Activated CD4-positive, alpha-beta T cell treated with anti-CD3 and anti-CD28 coated beads, Interleukin-2, amount 10 ng/mL, durations not matched to agents 7 days and 5 days (primary cell): ENCODE measurements at regions not wholly inside any gene's neighbourhood (a gene's known extent, or its start where the extent isn't known, plus 50 kb on each side); places are given as distances from the start of the nearest gene placed in this dataset.

Experiments
- CTCF ChIA-PET: fragments of 350-600 bp; sonication (Branson Sonifier 250); formaldehyde crosslinking; loops from one replicate; lab custom pipeline; 2021; ENCODE audit warnings: antibody characterized with exemption; lab: Charles Lee
- POLR2A ChIA-PET: fragments of 350-600 bp; sonication (Branson Sonifier 250); formaldehyde crosslinking; loops from one replicate; lab custom pipeline; 2021; ENCODE audit warnings: antibody characterized with exemption; lab: Charles Lee
- DNase-seq: peaks from one replicate; pipeline ENCODE4 v3.0.0-alpha.2; 2020
- H3K27ac Mint-ChIP-seq: one replicate; pipeline ENCODE4 v1.8.0; 2021; ENCODE audit warnings: mild to moderate bottlenecking, moderate library complexity, mixed read lengths
- H3K27me3 Mint-ChIP-seq: one replicate; pipeline ENCODE4 v1.8.0; 2021; ENCODE audit warnings: mixed read lengths
- H3K36me3 Mint-ChIP-seq: one replicate; pipeline ENCODE4 v1.8.0; 2021; ENCODE audit warnings: low read depth, mixed read lengths
- H3K4me1 Mint-ChIP-seq: one replicate; pipeline ENCODE4 v1.8.0; 2021; ENCODE audit warnings: mixed read lengths
- H3K4me3 Mint-ChIP-seq: one replicate; pipeline ENCODE4 v1.8.0; 2021; ENCODE audit warnings: mild to moderate bottlenecking, moderate library complexity, mixed read lengths
- H3K9me3 Mint-ChIP-seq: one replicate; pipeline ENCODE4 v1.8.0; 2021; ENCODE audit warnings: mixed read lengths

DNA sequence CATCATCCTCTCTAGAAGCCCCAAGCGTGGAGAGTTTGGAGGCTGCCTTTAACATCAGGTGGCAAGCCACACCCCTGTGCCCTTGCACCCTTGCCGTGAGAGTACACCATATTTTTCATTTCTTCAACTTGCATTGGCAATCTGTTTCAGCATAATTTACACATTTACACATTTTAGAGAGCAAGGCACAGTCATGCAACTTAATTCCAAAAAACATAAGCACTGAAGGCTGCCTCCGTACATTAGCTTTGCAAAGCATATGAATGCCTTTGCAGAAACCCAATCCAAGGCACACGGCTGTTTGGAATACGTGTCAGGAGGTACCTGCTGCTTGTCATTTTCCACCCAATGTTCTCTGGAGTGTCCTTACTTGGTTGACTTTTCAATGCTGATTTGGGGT is 833.1 kb downstream of the VRK1 start:
- Mint-ChIP-seq H3K4me1 (peaks cover 20% of the 10 kb centered on the region), H3K4me3 (no peak overlapping the region), H3K9me3 (no peaks in the 10 kb centered on the region), H3K27ac (no peak overlapping the region), H3K36me3 (no peaks in the 10 kb centered on the region), H3K27me3 (peaks cover 7% of the 10 kb centered on the region)
- POLR2A ChIA-PET, result no interaction called here
- CTCF ChIA-PET, result interaction anchor here (0.8 kb wide), 1 partner anchor 12 kb away, joined by 4 read pairs; no protein-coding TSS in a partner anchor
- DNase-seq, result no peak

DNA sequence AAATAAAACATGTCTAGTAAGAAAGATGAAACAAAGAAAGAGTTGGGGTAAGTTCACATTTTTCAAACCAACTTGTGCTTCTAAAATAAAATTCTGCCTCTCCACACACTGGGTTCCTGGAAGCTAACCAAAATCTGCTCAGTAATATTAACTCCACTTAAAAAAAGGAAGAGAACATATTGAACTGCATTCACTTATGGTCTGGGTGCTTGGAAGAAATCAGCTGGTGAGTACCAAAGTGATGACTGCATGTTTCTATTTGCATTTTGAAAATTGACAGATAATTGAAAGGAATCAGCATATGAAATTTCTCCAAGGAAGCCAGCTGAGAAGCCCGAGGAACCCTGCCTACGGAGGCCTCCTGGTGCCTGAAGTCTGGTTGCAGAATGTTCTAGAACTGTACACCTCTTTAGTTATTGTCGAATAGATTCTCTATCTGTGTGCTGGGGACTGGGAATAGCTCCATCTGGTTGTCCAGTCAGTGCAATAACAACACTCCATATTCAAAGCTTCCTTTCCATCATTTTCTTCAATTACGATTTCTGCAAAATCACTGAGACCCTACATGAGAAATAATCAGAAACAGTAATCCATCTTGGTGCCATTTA is 836.1 kb downstream of the VRK1 start:
- CTCF ChIA-PET, result interaction anchor here (0.5 kb wide), 1 partner anchor 14 kb away, joined by 5 read pairs; no protein-coding TSS in a partner anchor
- peaks cover 42% of the 10 kb centered on the region for H3K4me1 Mint-ChIP-seq

DNA sequence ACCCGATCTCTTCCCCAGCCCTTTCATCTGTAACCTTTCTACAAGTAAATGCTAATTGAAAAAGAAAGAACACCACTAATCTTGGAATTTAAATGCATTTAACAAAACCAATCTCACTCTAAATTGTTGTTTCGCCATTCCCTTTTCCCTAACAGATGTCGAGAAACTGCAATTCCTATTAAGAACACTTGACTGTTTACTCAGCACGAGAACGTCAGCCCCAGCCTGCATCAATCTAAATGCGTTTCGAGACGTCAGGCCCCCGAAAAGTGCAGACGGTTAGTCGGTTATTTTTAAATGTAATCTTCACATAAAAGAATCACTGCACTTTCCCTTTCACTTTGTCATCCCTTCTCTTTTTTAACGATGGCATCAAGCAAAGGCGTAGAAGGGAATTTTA is 837.6 kb downstream of the VRK1 start:
- Mint-ChIP-seq H3K27ac (peak overlapping the region; percentile 92), H3K36me3 (peaks cover 5% of the 10 kb centered on the region), H3K4me3 (peak overlapping the region; percentile 68), H3K4me1 (peaks cover 55% of the 10 kb centered on the region), H3K9me3 (peaks cover 7% of the 10 kb centered on the region), H3K27me3 (peaks cover 7% of the 10 kb centered on the region)
- POLR2A ChIA-PET, result no interaction called here
- CTCF ChIA-PET, result no interaction called here
- peak; percentile 51 for DNase-seq

More for the DNA sequence above, 836.1 kb downstream of the VRK1 start:
- POLR2A ChIA-PET, result no interaction called here
- Mint-ChIP-seq H3K27me3 (peaks cover 7% of the 10 kb centered on the region), H3K4me3 (no peak overlapping the region), H3K36me3 (peaks cover 4% of the 10 kb centered on the region), H3K9me3 (peaks cover 7% of the 10 kb centered on the region), H3K27ac (no peak overlapping the region)
- no peak for DNase-seq

GRCh38 chr14:97638864-97639263 is 841.7 kb downstream of the VRK1 start:
- peak overlapping the region; percentile 37 for H3K27ac Mint-ChIP-seq
- ChIA-PET POLR2A (no interaction called here), CTCF (interaction anchor here (0.7 to 1.2 kb wide), 2 partner anchors 9 to 291 kb away, joined by 3 read pairs; no protein-coding TSS in a partner anchor)
- no peak for DNase-seq
- peaks cover 65% of the 10 kb centered on the region for H3K4me1 Mint-ChIP-seq
- H3K9me3 Mint-ChIP-seq, result peaks cover 13% of the 10 kb centered on the region
- peaks cover 10% of the 10 kb centered on the region for H3K36me3 Mint-ChIP-seq
- no peak overlapping the region for H3K4me3 Mint-ChIP-seq
- H3K27me3 Mint-ChIP-seq, result no peaks in the 10 kb centered on the region

DNA sequence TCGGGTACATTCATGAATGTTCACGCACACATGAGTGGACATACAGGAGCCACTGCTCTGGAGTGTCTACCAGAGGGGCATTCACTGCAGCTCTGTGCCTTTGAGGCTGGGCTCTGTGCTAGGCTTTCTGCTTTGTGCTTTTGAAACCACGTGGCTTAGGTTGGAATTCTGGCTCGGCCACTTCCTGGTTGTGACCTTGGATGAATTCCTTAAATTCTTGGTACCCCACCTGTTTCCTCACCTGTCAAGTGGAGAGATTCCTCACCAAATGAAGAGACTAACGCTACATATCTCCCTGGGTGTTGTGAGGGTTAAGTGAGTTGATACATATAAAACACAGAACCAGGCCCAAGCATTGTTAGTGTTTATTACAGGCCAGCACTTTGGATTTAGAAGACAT is 842.8 kb downstream of the VRK1 start:
- peak overlapping the region; percentile 43 for H3K27ac Mint-ChIP-seq
- H3K9me3 Mint-ChIP-seq, result peaks cover 13% of the 10 kb centered on the region
- ChIA-PET CTCF (no interaction called here), POLR2A (no interaction called here)
- H3K4me3 Mint-ChIP-seq, result no peak overlapping the region
- no peak for DNase-seq
- H3K36me3 Mint-ChIP-seq, result peaks cover 10% of the 10 kb centered on the region
- peaks cover 56% of the 10 kb centered on the region for H3K4me1 Mint-ChIP-seq
- H3K27me3 Mint-ChIP-seq, result no peaks in the 10 kb centered on the region

GRCh38 chr14:97641827-97642226 is 844.6 kb downstream of the VRK1 start:
- Mint-ChIP-seq H3K36me3 (peaks cover 10% of the 10 kb centered on the region), H3K4me3 (no peak overlapping the region), H3K27ac (no peak overlapping the region), H3K4me1 (peaks cover 43% of the 10 kb centered on the region), H3K27me3 (no peaks in the 10 kb centered on the region), H3K9me3 (peaks cover 13% of the 10 kb centered on the region)
- CTCF ChIA-PET, result no interaction called here
- DNase-seq, result no peak
- POLR2A ChIA-PET, result no interaction called here

DNA sequence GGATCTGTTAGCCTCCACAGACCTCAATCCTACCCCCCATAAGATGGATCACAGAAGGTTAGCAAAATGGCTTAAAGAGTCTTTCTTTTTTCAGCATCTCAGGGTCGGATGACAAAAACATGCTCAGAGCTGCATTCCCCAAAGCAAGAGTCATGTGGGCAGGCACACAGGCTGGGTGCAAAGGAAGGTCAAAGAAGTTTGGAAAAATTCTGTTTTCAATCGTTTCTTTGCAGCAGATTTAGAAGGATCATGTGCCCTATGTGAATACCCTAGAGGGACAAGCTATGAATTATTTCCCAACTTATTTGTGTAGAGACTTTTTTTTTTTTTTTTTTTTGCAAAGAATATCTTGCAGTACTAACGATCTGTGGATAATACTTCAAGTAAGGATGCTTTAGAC is 845.4 kb downstream of the VRK1 start:
- ChIA-PET POLR2A (no interaction called here), CTCF (interaction anchor here (0.6 to 0.7 kb wide), 2 partner anchors 13 to 40 kb away, joined by 3 to 4 read pairs; no protein-coding TSS in a partner anchor)
- Mint-ChIP-seq H3K36me3 (peaks cover 10% of the 10 kb centered on the region), H3K4me3 (no peak overlapping the region), H3K27me3 (no peaks in the 10 kb centered on the region), H3K9me3 (peaks cover 13% of the 10 kb centered on the region), H3K27ac (no peak overlapping the region), H3K4me1 (peaks cover 35% of the 10 kb centered on the region)
- no peak for DNase-seq

GRCh38 chr14:97644365-97644764 is 847.2 kb downstream of the VRK1 start:
- ChIA-PET POLR2A (no interaction called here), CTCF (interaction anchor here (1.1 kb wide), 1 partner anchor 11 kb away, joined by 4 read pairs; no protein-coding TSS in a partner anchor)
- Mint-ChIP-seq H3K27ac (no peak overlapping the region), H3K9me3 (peaks cover 6% of the 10 kb centered on the region), H3K4me1 (peaks cover 19% of the 10 kb centered on the region), H3K4me3 (no peak overlapping the region), H3K27me3 (no peaks in the 10 kb centered on the region), H3K36me3 (peaks cover 5% of the 10 kb centered on the region)
- no peak for DNase-seq

DNA sequence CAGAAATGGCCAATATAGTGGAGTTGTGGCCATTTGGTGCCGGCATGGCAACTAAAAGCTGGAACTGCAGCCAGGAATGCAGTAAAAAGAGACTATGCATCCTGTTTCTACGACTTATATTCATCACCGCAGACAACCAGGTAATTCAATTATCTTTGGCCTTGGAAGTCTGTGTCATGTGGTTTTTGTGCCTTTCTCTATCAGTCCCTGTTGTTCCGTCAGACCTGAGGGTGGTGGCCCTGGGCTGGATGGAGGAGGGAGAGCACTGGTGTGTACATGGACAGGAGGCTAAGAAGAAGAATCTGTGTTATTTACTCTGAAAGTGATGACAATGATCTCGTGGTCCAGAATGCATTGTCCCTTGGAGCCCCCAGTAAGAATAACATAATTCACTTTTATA is 852.6 kb downstream of the VRK1 start:
- ChIA-PET POLR2A (no interaction called here), CTCF (no interaction called here)
- H3K9me3 Mint-ChIP-seq, result no peaks in the 10 kb centered on the region
- H3K4me1 Mint-ChIP-seq, result no peaks in the 10 kb centered on the region
- DNase-seq, result no peak
- H3K27ac Mint-ChIP-seq, result no peak overlapping the region
- no peaks in the 10 kb centered on the region for H3K36me3 Mint-ChIP-seq
- H3K4me3 Mint-ChIP-seq, result no peak overlapping the region
- no peaks in the 10 kb centered on the region for H3K27me3 Mint-ChIP-seq

DNA sequence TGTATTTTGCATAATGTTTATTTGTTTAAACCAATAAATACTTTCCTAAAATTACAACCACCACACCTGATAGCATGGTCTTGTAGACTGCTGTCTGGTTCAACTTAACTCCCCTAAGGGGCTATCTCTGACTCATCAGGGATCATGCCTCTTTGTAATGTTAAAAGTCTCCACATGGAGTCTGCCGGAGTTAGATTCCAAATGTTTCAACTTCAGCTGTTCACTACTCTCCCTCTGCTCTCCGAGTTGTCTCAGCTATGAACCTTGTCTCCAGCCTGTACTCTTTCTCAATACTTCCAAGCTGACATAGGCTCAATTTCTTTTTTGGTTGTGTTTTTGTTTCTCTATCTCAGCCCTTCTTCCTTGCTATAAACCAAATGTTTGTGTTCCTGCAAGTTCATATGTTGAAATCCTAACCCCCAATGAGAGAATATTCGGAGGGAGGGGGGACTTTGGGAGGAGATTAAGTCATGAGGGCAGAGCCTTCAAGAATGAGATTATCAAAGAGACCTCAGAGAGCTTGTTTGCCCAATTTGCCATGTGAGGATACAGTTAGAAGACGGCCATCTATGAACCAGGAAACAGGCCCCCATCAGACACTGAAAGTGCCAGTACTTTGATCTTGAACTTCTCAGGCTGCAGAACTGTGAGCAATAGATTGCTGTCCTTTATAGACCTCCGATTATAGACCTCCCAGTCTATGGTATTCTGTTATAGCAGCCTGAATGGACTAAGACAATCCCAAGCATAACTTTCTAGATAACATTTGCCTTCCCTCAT is 858.2 kb downstream of the VRK1 start:
- ChIA-PET POLR2A (no interaction called here), CTCF (interaction anchor here (0.6 to 1.7 kb wide), 3 partner anchors 9 to 137 kb away, joined by 3 to 4 read pairs (median 3); no protein-coding TSS in a partner anchor)
- Mint-ChIP-seq H3K9me3 (peaks cover 2% of the 10 kb centered on the region), H3K4me3 (no peak overlapping the region), H3K36me3 (no peaks in the 10 kb centered on the region), H3K27me3 (no peaks in the 10 kb centered on the region), H3K4me1 (peaks cover 3% of the 10 kb centered on the region), H3K27ac (no peak overlapping the region)
- DNase-seq, result no peak

DNA sequence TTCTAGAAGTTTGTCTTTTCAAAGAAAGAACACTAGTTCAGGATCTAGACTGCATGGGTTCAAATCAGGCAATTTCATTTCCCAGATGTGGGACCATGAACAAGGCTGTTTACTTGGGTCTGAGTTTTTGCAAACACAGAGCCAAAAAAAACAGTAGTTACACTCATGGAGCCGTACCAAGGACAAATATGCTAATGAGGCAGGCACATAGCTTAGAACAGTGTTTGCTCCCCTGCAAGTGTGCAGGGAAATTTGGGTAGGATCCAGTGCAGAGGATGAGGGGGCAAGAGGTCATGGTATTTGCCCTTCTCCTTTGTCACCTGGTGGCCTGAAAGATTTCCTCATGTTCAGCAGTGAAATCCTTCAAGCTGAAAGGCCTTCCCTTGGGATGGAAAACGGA is 860.4 kb downstream of the VRK1 start:
- Mint-ChIP-seq H3K36me3 (no peaks in the 10 kb centered on the region), H3K4me3 (no peak overlapping the region), H3K27ac (no peak overlapping the region), H3K27me3 (no peaks in the 10 kb centered on the region), H3K9me3 (peaks cover 2% of the 10 kb centered on the region), H3K4me1 (peaks cover 3% of the 10 kb centered on the region)
- no peak for DNase-seq
- CTCF ChIA-PET, result no interaction called here
- POLR2A ChIA-PET, result no interaction called here

DNA sequence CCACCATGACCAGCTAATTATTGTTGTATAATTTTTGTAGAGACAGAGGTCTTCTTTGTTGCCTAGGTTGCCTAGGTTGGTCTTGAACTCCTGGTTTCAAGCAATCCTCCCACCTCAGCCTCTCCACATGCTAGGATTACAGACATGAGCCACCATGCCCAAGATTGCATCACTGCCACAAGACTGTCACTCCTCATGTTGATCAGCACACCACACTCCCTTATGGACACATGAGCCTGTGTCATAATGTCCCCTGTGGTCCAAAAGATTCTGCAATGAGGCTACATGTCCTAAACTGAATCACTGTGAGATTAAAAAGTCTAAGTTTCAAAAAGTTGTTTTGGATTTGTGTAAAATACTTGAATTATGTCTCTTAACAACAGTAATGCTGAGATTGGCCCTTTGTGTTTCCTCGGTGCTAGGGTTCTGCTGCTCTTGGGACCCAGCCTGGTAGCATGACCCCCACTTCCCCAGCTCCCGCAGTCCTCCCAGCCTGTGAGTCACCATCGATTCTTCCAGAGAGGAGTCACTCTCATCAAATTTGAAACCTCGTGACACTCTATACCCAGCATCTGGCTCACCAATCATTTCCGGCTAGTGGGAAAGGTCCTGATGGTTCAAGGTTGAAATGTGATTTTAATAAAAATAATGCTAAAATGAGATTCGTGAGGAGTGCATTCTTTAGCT is 890.9 kb downstream of the VRK1 start:
- Mint-ChIP-seq H3K27ac (no peak overlapping the region), H3K4me1 (peaks cover 15% of the 10 kb centered on the region), H3K27me3 (no peaks in the 10 kb centered on the region), H3K36me3 (peaks cover 4% of the 10 kb centered on the region), H3K4me3 (no peak overlapping the region), H3K9me3 (peaks cover 20% of the 10 kb centered on the region)
- ChIA-PET CTCF (interaction anchor here (0.6 to 1.7 kb wide), 3 partner anchors 33 to 472 kb away, joined by 3 read pairs; no protein-coding TSS in a partner anchor), POLR2A (no interaction called here)
- no peak for DNase-seq
